MV-4-11 (cell line): ENCODE measurements at regions not wholly inside any gene's neighbourhood (a gene's known extent, or its start where the extent isn't known, plus 50 kb on each side); places are given as distances from the start of the nearest gene placed in this dataset.
"Not testable (repeated sequence)": the region's sequence is repeated elsewhere in the genome, so short reads cannot be mapped to it uniquely, and the experiment has no call there.

ENCODE experiments used
- DNase-seq: peaks from one replicate; lab custom pipeline; 2025; lab: John Stamatoyannopoulos, UW

- no peak for DNase-seq
Observed at GRCh38 chr11:110514967-110515366, 85.2 kb downstream of the FDX1 start.

GRCh38 chr11:110517381-110517780 is 87.6 kb downstream of the FDX1 start:
- not testable (repeated sequence) for DNase-seq

DNA sequence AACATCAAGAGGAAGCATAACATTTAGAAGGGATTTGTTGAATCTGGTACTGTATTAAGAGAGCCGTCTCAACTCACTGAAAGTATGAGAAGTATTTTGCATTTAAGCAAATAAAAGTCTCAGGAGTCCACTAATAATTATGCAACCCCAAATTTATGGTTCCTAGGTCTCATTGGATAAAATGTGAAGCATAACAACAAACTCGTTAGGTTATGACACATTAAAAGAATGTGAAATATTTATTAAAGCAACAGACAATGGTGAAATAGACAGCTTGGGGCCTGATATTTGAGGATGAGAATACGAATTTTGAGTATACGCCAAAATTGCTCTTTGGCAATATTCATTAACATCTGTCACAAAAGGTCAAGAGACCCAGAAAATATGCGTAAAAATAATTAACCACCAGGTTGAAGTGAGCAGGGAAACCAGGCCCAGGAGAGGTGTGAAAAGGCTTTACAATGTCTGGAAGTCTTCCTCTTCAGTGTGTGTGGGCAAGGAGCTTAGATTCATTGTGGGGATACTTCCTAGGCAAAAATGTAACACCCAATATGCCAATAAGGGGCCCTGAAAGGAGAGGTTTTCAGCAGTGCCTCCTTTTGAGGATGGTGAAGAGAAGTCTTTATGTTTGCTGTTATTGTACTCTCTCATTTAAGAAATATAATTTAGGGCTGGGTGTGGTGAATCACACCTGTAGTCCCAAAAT is 89.2 kb downstream of the FDX1 start:
- no peak for DNase-seq

DNA sequence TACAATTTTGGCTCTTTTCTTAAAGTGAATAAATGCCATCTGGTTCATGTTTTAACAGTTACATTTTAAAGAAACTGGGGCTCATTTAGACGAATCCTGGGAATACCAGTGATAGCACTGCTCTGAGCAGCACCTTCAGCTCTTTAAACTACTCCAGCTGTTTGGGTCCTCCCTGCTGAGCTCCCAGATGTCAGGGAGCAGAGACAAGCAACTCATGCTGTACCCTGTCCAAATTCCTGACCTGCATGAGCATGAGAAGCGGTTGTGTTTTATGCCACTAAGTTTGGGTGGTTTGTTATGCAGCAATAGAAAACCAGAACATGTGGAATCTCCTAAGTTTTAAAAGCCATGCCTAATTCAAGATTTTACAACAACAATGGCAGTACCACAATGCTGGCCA is 90.0 kb downstream of the FDX1 start:
- DNase-seq = no peak

DNA sequence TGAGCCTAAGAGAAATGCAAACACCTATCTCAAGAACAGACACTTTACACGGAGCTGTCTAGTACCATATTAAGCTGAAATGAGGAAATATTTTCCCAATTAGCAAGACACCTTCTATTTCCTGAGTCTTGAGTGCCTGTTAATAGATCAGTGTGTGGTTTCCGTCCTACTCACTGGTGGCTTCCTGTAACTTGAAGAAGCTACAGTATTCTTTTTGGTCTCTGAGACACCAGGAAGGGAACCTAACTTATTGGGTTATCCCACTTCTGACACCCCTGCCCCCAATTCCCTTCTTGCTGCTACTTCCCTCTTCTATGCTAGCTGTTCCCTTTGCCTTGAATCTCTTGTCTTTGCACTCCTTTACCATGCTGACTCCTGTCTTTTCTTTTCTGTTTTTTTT is 92.7 kb downstream of the FDX1 start:
- DNase-seq = peak; percentile 4

GRCh38 chr11:110524238-110524637 is 94.5 kb downstream of the FDX1 start:
- DNase-seq = no peak

DNA sequence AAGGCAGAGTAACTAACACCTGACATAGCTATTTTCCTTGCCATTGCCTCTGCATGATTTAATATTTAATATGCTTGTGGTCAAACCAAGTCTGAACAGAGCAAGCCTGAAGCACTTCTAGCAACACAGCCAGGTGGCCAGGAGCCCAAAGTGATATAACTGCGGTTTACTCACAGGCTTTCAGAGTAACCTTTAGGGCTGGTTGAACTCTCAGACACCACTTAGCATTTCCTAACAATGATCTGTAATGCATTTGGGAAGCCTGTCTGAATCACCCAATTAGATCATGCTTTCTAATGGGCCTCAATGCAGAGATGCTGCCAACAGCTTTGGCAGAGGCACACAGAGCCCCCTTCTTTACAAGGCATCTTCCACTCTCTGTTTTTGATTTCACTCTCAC is 96.1 kb downstream of the FDX1 start:
- DNase-seq = no peak

GRCh38 chr11:110526323-110526722 is 96.6 kb downstream of the FDX1 start:
- DNase-seq = no peak
